ENCODE measurements at regions not wholly inside any gene's neighbourhood (a gene's known extent, or its start where the extent isn't known, plus 50 kb on each side); places are given as distances from the start of the nearest gene placed in this dataset.

- Histone ChIP-seq H3K4me3 (ENCODE audit: low read depth, low read length) (no peak overlapping the region), H3K9me3 (ENCODE audit: control insufficient read depth, insufficient read depth, low read length) (no peaks in the 10 kb centered on the region), H3K9ac (ENCODE audit: low read depth, low read length) (no peak overlapping the region), H3K36me3 (ENCODE audit: control insufficient read depth, insufficient read depth, low read length) (no peaks in the 10 kb centered on the region), H3K27ac (ENCODE audit: low read depth, low read length) (no peak overlapping the region), H3K4me1 (ENCODE audit: control insufficient read depth, insufficient read depth, low read length) (no peaks in the 10 kb centered on the region), H3K27me3 (ENCODE audit: control insufficient read depth, insufficient read depth, low read length) (no peaks in the 10 kb centered on the region)
These were observed 678.3 kb downstream of the TOX3 start for GRCh38 chr16:51868631-51869030.

- H3K9me3 ChIP-seq (ENCODE audit: control insufficient read depth, insufficient read depth, low read length), result no peaks in the 10 kb centered on the region
- H3K9ac ChIP-seq (ENCODE audit: low read depth, low read length), result no peak overlapping the region
- H3K27ac ChIP-seq (ENCODE audit: low read depth, low read length), result no peak overlapping the region
- H3K4me3 ChIP-seq (ENCODE audit: low read depth, low read length), result no peak overlapping the region
- H3K4me1 ChIP-seq (ENCODE audit: control insufficient read depth, insufficient read depth, low read length), result no peaks in the 10 kb centered on the region
- H3K36me3 ChIP-seq (ENCODE audit: control insufficient read depth, insufficient read depth, low read length), result no peaks in the 10 kb centered on the region
- H3K27me3 ChIP-seq (ENCODE audit: control insufficient read depth, insufficient read depth, low read length), result no peaks in the 10 kb centered on the region
These were observed 679.4 kb downstream of the TOX3 start for GRCh38 chr16:51867386-51868065.

GRCh38 chr16:51864575-51864974, 682.4 kb downstream of the TOX3 start:
- H3K9ac ChIP-seq (ENCODE audit: low read depth, low read length), result no peak overlapping the region
- H3K36me3 ChIP-seq (ENCODE audit: control insufficient read depth, insufficient read depth, low read length), result no peaks in the 10 kb centered on the region
- H3K9me3 ChIP-seq (ENCODE audit: control insufficient read depth, insufficient read depth, low read length), result no peaks in the 10 kb centered on the region
- H3K27me3 ChIP-seq (ENCODE audit: control insufficient read depth, insufficient read depth, low read length), result no peaks in the 10 kb centered on the region
- no peak overlapping the region for H3K27ac ChIP-seq (ENCODE audit: low read depth, low read length)
- H3K4me3 ChIP-seq (ENCODE audit: low read depth, low read length), result no peak overlapping the region
- no peaks in the 10 kb centered on the region for H3K4me1 ChIP-seq (ENCODE audit: control insufficient read depth, insufficient read depth, low read length)

- no peak overlapping the region for H3K4me3 ChIP-seq (ENCODE audit: low read depth, low read length)
- H3K36me3 ChIP-seq (ENCODE audit: control insufficient read depth, insufficient read depth, low read length), result no peaks in the 10 kb centered on the region
- no peak overlapping the region for H3K9ac ChIP-seq (ENCODE audit: low read depth, low read length)
- H3K4me1 ChIP-seq (ENCODE audit: control insufficient read depth, insufficient read depth, low read length), result no peaks in the 10 kb centered on the region
- no peak overlapping the region for H3K27ac ChIP-seq (ENCODE audit: low read depth, low read length)
- H3K27me3 ChIP-seq (ENCODE audit: control insufficient read depth, insufficient read depth, low read length), result no peaks in the 10 kb centered on the region
- H3K9me3 ChIP-seq (ENCODE audit: control insufficient read depth, insufficient read depth, low read length), result no peaks in the 10 kb centered on the region
These were observed 692.5 kb downstream of the TOX3 start for GRCh38 chr16:51854401-51854951.

GRCh38 chr16:51853586-51853985, 693.4 kb downstream of the TOX3 start:
- no peaks in the 10 kb centered on the region for H3K27me3 ChIP-seq (ENCODE audit: control insufficient read depth, insufficient read depth, low read length)
- no peak overlapping the region for H3K9ac ChIP-seq (ENCODE audit: low read depth, low read length)
- H3K9me3 ChIP-seq (ENCODE audit: control insufficient read depth, insufficient read depth, low read length), result no peaks in the 10 kb centered on the region
- no peak overlapping the region for H3K4me3 ChIP-seq (ENCODE audit: low read depth, low read length)
- H3K27ac ChIP-seq (ENCODE audit: low read depth, low read length), result no peak overlapping the region
- H3K36me3 ChIP-seq (ENCODE audit: control insufficient read depth, insufficient read depth, low read length), result no peaks in the 10 kb centered on the region
- H3K4me1 ChIP-seq (ENCODE audit: control insufficient read depth, insufficient read depth, low read length), result no peaks in the 10 kb centered on the region

- Histone ChIP-seq H3K9ac (ENCODE audit: low read depth, low read length) (no peak overlapping the region), H3K4me3 (ENCODE audit: low read depth, low read length) (no peak overlapping the region), H3K27ac (ENCODE audit: low read depth, low read length) (no peak overlapping the region), H3K36me3 (ENCODE audit: control insufficient read depth, insufficient read depth, low read length) (no peaks in the 10 kb centered on the region), H3K9me3 (ENCODE audit: control insufficient read depth, insufficient read depth, low read length) (no peaks in the 10 kb centered on the region), H3K4me1 (ENCODE audit: control insufficient read depth, insufficient read depth, low read length) (no peaks in the 10 kb centered on the region), H3K27me3 (ENCODE audit: control insufficient read depth, insufficient read depth, low read length) (no peaks in the 10 kb centered on the region)
These were observed 694.1 kb downstream of the TOX3 start for GRCh38 chr16:51852892-51853291.

- H3K27ac ChIP-seq (ENCODE audit: low read depth, low read length), result no peak overlapping the region
- H3K9me3 ChIP-seq (ENCODE audit: control insufficient read depth, insufficient read depth, low read length), result no peaks in the 10 kb centered on the region
These were observed 695.8 kb downstream of the TOX3 start for GRCh38 chr16:51851111-51851510.

GRCh38 chr16:51849715-51850114, 697.2 kb downstream of the TOX3 start:
- Histone ChIP-seq H3K27me3 (ENCODE audit: control insufficient read depth, insufficient read depth, low read length) (no peaks in the 10 kb centered on the region), H3K9ac (ENCODE audit: low read depth, low read length) (no peak overlapping the region), H3K27ac (ENCODE audit: low read depth, low read length) (no peak overlapping the region), H3K4me1 (ENCODE audit: control insufficient read depth, insufficient read depth, low read length) (no peaks in the 10 kb centered on the region), H3K36me3 (ENCODE audit: control insufficient read depth, insufficient read depth, low read length) (no peaks in the 10 kb centered on the region), H3K4me3 (ENCODE audit: low read depth, low read length) (no peak overlapping the region), H3K9me3 (ENCODE audit: control insufficient read depth, insufficient read depth, low read length) (no peaks in the 10 kb centered on the region)

More at GRCh38 chr16:51851111-51851510, 695.8 kb downstream of the TOX3 start:
- Histone ChIP-seq H3K4me1 (ENCODE audit: control insufficient read depth, insufficient read depth, low read length) (no peaks in the 10 kb centered on the region), H3K9ac (ENCODE audit: low read depth, low read length) (no peak overlapping the region), H3K4me3 (ENCODE audit: low read depth, low read length) (no peak overlapping the region), H3K36me3 (ENCODE audit: control insufficient read depth, insufficient read depth, low read length) (no peaks in the 10 kb centered on the region), H3K27me3 (ENCODE audit: control insufficient read depth, insufficient read depth, low read length) (no peaks in the 10 kb centered on the region)

GRCh38 chr16:51845586-51846305, 694.7 kb upstream of the SALL1 start:
- no peaks in the 10 kb centered on the region for H3K36me3 ChIP-seq (ENCODE audit: control insufficient read depth, insufficient read depth, low read length)
- no peak overlapping the region for H3K27ac ChIP-seq (ENCODE audit: low read depth, low read length)
- H3K9ac ChIP-seq (ENCODE audit: low read depth, low read length), result no peak overlapping the region
- H3K4me3 ChIP-seq (ENCODE audit: low read depth, low read length), result no peak overlapping the region
- H3K9me3 ChIP-seq (ENCODE audit: control insufficient read depth, insufficient read depth, low read length), result no peaks in the 10 kb centered on the region
- H3K27me3 ChIP-seq (ENCODE audit: control insufficient read depth, insufficient read depth, low read length), result no peaks in the 10 kb centered on the region
- H3K4me1 ChIP-seq (ENCODE audit: control insufficient read depth, insufficient read depth, low read length), result no peaks in the 10 kb centered on the region

- no peaks in the 10 kb centered on the region for H3K4me1 ChIP-seq (ENCODE audit: control insufficient read depth, insufficient read depth, low read length)
- H3K4me3 ChIP-seq (ENCODE audit: low read depth, low read length), result no peak overlapping the region
- H3K27me3 ChIP-seq (ENCODE audit: control insufficient read depth, insufficient read depth, low read length), result no peaks in the 10 kb centered on the region
- no peak overlapping the region for H3K9ac ChIP-seq (ENCODE audit: low read depth, low read length)
- no peaks in the 10 kb centered on the region for H3K9me3 ChIP-seq (ENCODE audit: control insufficient read depth, insufficient read depth, low read length)
- H3K27ac ChIP-seq (ENCODE audit: low read depth, low read length), result peak overlapping the region; percentile 34
- H3K36me3 ChIP-seq (ENCODE audit: control insufficient read depth, insufficient read depth, low read length), result no peaks in the 10 kb centered on the region
These were observed 688.8 kb upstream of the SALL1 start for GRCh38 chr16:51839727-51840462.

- peaks cover 4% of the 10 kb centered on the region; the same call in 1 of the 2 replicates for H3K4me1 ChIP-seq (ENCODE audit: control insufficient read depth, insufficient read depth, low read length)
- H3K27me3 ChIP-seq (ENCODE audit: control insufficient read depth, insufficient read depth, low read length), result no peaks in the 10 kb centered on the region
- H3K27ac ChIP-seq (ENCODE audit: low read depth, low read length), result no peak overlapping the region
- no peak overlapping the region for H3K9ac ChIP-seq (ENCODE audit: low read depth, low read length)
- no peaks in the 10 kb centered on the region for H3K36me3 ChIP-seq (ENCODE audit: control insufficient read depth, insufficient read depth, low read length)
- H3K4me3 ChIP-seq (ENCODE audit: low read depth, low read length), result no peak overlapping the region
- H3K9me3 ChIP-seq (ENCODE audit: control insufficient read depth, insufficient read depth, low read length), result no peaks in the 10 kb centered on the region
These were observed 683.7 kb upstream of the SALL1 start for GRCh38 chr16:51834794-51835193.

All from HUES48 (cell line).